ENCODE measurements at regions not wholly inside any gene's neighbourhood (a gene's known extent, or its start where the extent isn't known, plus 50 kb on each side); places are given as distances from the start of the nearest gene placed in this dataset.

DNA sequence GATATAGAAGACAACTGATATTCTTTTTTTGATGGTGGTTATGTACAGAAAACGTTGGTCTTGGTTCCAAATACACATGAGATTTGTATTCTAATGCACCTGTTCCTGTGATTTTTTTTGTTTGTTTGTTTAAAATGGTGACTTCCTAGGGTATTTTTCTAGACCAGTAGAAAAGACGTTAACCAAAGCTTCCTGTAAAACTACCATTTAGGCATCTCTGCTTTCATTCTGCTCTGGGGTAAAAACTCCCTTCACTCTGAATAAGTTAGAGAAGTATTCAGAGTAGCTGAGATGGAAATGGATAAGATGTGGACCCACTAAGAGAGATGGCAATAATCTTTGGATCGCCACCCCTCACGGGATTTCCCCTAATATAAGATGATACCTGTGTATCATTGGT lies 343.2 kb upstream of the KLF3 start:
- H3K4me1 ChIP-seq: peaks cover 19 to 29% of the 10 kb centered on the region in 2 donors
- TF ChIP-seq POLR2A (IDR thresholded peaks at IDR 0.05) (no peak), CTCF (IDR thresholded peaks at IDR 0.05) (no peak)
- no peaks in the 10 kb centered on the region for H3K9me3 ChIP-seq
- H3K36me3 ChIP-seq: no peaks in the 10 kb centered on the region
- peak overlapping the region in 2 of 3 donors; percentile 55 to 90 for H3K27ac ChIP-seq
- no peaks in the 10 kb centered on the region for H3K27me3 ChIP-seq
- H3K4me3 ChIP-seq (replicated peaks in 1 of 3): no peak overlapping the region
- DNase-seq: no peak
- WGBS, 2 donors: 79 to 86% methylated on average over 4 of the region's 4 CpGs
- intact Hi-C loops (cut with DNase I): loop anchor here (5.0 to 10.0 kb wide), 6 partner anchors 64 to 414 kb away; no protein-coding TSS in a partner anchor

DNA sequence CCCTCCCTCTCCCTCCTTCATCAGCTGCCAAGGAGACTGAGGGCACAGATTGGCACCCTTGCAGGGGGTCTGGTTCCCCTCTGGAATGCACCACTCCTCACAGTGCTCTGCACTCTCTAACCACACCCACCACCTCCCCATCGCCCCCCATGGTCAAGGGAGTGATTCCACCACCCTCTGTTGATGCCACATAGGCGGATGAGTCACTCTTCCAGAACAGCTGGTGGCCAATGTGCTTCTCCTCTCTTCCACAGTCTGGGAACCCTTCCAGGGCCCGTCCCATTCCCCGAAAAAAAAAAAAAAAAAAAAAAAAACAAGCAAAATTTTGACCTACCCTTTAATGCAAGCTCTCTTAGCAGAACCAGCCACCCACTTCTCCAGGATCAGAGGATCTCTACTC lies 341.3 kb upstream of the KLF3 start:
- intact Hi-C loops (cut with DNase I): loop anchor here (5.0 to 10.0 kb wide), 6 partner anchors 62 to 412 kb away; no protein-coding TSS in a partner anchor
- no peak overlapping the region for H3K4me3 ChIP-seq (replicated peaks in 1 of 3)
- peaks cover 19 to 29% of the 10 kb centered on the region in 2 donors for H3K4me1 ChIP-seq
- no peaks in the 10 kb centered on the region for H3K9me3 ChIP-seq
- 33 to 49% methylated on average over 4 of the region's 4 CpGs for WGBS, 2 donors
- H3K27me3 ChIP-seq: no peaks in the 10 kb centered on the region
- no peak for TF ChIP-seq POLR2A (IDR thresholded peaks at IDR 0.05)
- no peak for TF ChIP-seq CTCF (IDR thresholded peaks at IDR 0.05)
- H3K36me3 ChIP-seq: no peaks in the 10 kb centered on the region
- H3K27ac ChIP-seq: no peak overlapping the region
- DNase-seq: peak; percentile 23 to 47

DNA sequence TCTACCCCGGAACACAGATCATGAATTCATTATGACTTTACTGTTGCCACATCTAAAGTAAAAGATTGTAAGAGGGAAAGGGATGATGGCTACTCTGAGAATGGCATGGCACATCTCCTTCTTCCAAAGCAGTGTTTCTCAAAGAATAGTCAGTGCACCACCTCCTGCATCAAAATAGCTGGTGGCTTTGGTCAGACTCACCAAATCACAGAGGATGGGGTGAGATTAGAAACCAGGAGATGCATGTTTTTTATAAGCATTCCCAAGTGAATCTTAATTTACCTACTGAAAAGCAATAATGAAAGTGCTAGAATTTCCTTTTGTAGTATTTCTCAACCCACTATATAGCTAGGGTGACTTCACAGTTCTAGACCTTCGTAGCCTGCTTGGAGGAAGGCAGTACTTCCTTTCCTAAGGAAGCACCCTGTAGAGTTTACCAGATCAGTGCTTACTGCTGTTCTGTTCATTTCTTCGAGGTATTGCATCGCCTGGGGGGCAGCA lies 340.8 kb upstream of the KLF3 start:
- DNase-seq: no peak
- intact Hi-C loops (cut with DNase I): loop anchor here (5.0 to 10.0 kb wide), 6 partner anchors 62 to 412 kb away; no protein-coding TSS in a partner anchor
- no peak for TF ChIP-seq CTCF (IDR thresholded peaks at IDR 0.05)
- no peak for TF ChIP-seq POLR2A (IDR thresholded peaks at IDR 0.05)
- H3K27me3 ChIP-seq: no peaks in the 10 kb centered on the region
- H3K4me3 ChIP-seq (replicated peaks in 1 of 3): no peak overlapping the region
- H3K36me3 ChIP-seq: no peaks in the 10 kb centered on the region
- WGBS, 2 donors: 88 to 95% methylated on average over 4 of the region's 4 CpGs
- H3K27ac ChIP-seq: no peak overlapping the region
- peaks cover 18 to 28% of the 10 kb centered on the region in 2 donors for H3K4me1 ChIP-seq
- no peaks in the 10 kb centered on the region for H3K9me3 ChIP-seq

DNA sequence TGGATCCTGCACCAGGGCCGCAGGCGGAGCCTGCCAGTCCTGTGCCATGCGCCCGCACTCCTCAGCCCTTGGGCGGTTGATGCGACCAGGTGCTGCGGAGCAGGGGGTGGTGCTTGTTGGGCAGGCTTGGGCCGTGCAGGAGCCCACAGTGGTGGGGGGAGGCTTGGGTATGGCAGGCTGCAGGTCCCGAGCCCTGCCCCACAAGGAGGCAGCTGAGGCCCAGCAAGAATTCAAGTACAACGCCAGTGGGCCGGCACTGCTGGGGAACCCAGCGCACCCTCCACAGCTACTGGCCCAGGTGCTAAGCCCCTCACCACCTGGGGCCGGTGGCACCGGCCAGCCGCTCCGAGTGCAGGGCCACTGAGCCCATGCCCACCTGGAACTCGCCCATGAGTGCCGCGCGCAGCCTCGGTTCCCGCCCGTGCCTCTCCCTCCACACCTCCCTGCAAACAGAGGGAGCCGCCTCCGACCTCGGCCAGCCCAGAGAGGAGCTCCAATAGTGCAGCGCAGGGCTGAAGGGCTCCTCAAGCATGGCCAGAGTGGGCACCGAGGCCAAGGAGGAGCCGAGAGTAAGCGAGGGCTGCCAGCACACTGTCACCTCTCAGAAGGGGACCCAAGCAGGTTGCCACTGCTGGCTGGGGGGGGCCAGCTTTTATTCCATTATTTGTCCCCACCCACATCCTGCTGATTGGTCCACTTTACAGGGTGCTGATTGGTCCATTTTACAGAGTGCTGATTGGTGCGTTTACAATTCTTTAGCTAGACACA lies 339.0 kb upstream of the KLF3 start:
- no peak for DNase-seq
- no peaks in the 10 kb centered on the region for H3K27me3 ChIP-seq
- H3K9me3 ChIP-seq: no peaks in the 10 kb centered on the region
- WGBS, 2 donors: 93 to 100% methylated on average over 15 to 31 of the region's 31 CpGs
- no peak overlapping the region for H3K4me3 ChIP-seq (replicated peaks in 1 of 3)
- no peaks in the 10 kb centered on the region for H3K36me3 ChIP-seq
- intact Hi-C loops (cut with DNase I): loop anchor here (5.0 to 10.0 kb wide), 6 partner anchors 60 to 410 kb away; no protein-coding TSS in a partner anchor
- H3K4me1 ChIP-seq: peaks cover 5 to 15% of the 10 kb centered on the region in 2 donors
- no peak overlapping the region for H3K27ac ChIP-seq
- no peak for TF ChIP-seq CTCF (IDR thresholded peaks at IDR 0.05)
- TF ChIP-seq POLR2A (IDR thresholded peaks at IDR 0.05): no peak

GRCh38 chr4:38325629-38325913 lies 338.4 kb upstream of the KLF3 start:
- WGBS, 2 donors: 96 to 100% methylated on average over 2 of the region's 2 CpGs
- intact Hi-C loops (cut with DNase I): loop anchor here (10.0 kb wide), 5 partner anchors 59 to 409 kb away; no protein-coding TSS in a partner anchor
- Histone ChIP-seq H3K36me3 (no peaks in the 10 kb centered on the region), H3K27me3 (no peaks in the 10 kb centered on the region), H3K4me3 (replicated peaks in 1 of 3) (no peak overlapping the region), H3K9me3 (no peaks in the 10 kb centered on the region), H3K27ac (no peak overlapping the region), H3K4me1 (peaks cover 0 to 10% of the 10 kb centered on the region in 2 donors)
- DNase-seq: no peak
- no peak for TF ChIP-seq POLR2A (IDR thresholded peaks at IDR 0.05)
- TF ChIP-seq CTCF (IDR thresholded peaks at IDR 0.05): no peak
